NCI-H69 (cell line): ENCODE measurements at regions not wholly inside any gene's neighbourhood (a gene's known extent, or its start where the extent isn't known, plus 50 kb on each side); places are given as distances from the start of the nearest gene placed in this dataset.
A peak's percentile ranks its signal among the peaks of the same experiment; 100 is the strongest.
"Not testable (repeated sequence)": the region's sequence is repeated elsewhere in the genome, so short reads cannot be mapped to it uniquely, and the experiment has no call there.

Experiments used
- DNase-seq: peaks from one replicate; lab custom pipeline; 2025; lab: John Stamatoyannopoulos, UW

- no peak for DNase-seq
These were observed 738.4 kb downstream of the PLOD2 start for GRCh38 chr3:145422556-145422955.

GRCh38 chr3:145427355-145427754 lies 733.6 kb downstream of the PLOD2 start:
- DNase-seq: no peak

GRCh38 chr3:145429546-145429945 lies 731.4 kb downstream of the PLOD2 start:
- DNase-seq: peak; percentile 11

- no peak for DNase-seq
These were observed 712.5 kb downstream of the PLOD2 start for GRCh38 chr3:145448436-145448835.

- DNase-seq: no peak
These were observed 710.8 kb downstream of the PLOD2 start for GRCh38 chr3:145450018-145450682.

GRCh38 chr3:145457825-145458552 lies 703.0 kb downstream of the PLOD2 start:
- DNase-seq: no peak

GRCh38 chr3:145459681-145460080 lies 701.3 kb downstream of the PLOD2 start:
- not testable (repeated sequence) for DNase-seq

GRCh38 chr3:145471976-145472375 lies 689.0 kb downstream of the PLOD2 start:
- DNase-seq: no peak

GRCh38 chr3:145482735-145483134 lies 678.2 kb downstream of the PLOD2 start:
- not testable (repeated sequence) for DNase-seq

GRCh38 chr3:145483992-145484391 lies 677.0 kb downstream of the PLOD2 start:
- DNase-seq: no peak

- no peak for DNase-seq
These were observed 672.0 kb downstream of the PLOD2 start for GRCh38 chr3:145489011-145489410.

GRCh38 chr3:145490088-145491048 lies 670.6 kb downstream of the PLOD2 start:
- no peak for DNase-seq

- no peak for DNase-seq
These were observed 668.5 kb downstream of the PLOD2 start for GRCh38 chr3:145492456-145492855.

GRCh38 chr3:145517416-145517815 lies 643.6 kb downstream of the PLOD2 start:
- peak; percentile 3 for DNase-seq

- DNase-seq: peak; percentile 50
These were observed 642.3 kb downstream of the PLOD2 start for GRCh38 chr3:145518639-145519038.

GRCh38 chr3:145519398-145520047 lies 641.5 kb downstream of the PLOD2 start:
- peak; percentile 68 for DNase-seq

GRCh38 chr3:145522179-145522578 lies 638.8 kb downstream of the PLOD2 start:
- no peak for DNase-seq

GRCh38 chr3:145522893-145523651 lies 637.9 kb downstream of the PLOD2 start:
- no peak for DNase-seq

GRCh38 chr3:145531548-145531947 lies 629.4 kb downstream of the PLOD2 start:
- DNase-seq: no peak

- no peak for DNase-seq
These were observed 627.3 kb downstream of the PLOD2 start for GRCh38 chr3:145533696-145534095.

- DNase-seq: no peak
These were observed 624.5 kb downstream of the PLOD2 start for GRCh38 chr3:145536461-145536860.
